Esophagus squamous epithelium (tissue), 4 donors: ENCODE measurements at regions not wholly inside any gene's neighbourhood (a gene's known extent, or its start where the extent isn't known, plus 50 kb on each side); places are given as distances from the start of the nearest gene placed in this dataset.

Experiments
- POLR2A ChIP-seq, 4 donors: fragments of 450-650 bp; IDR thresholded peaks; one replicate each; pipeline ENCODE4 v1.6.1; 2017; ENCODE audit warnings: antibody characterized with exemption in 4 of 4, mild to moderate bottlenecking in 4 of 4, moderate library complexity in 3 of 4
- TF ChIP-seq, protein P1 (sequence below), 6 experiments: fragments of 450-650 bp in 4 of 6; fragments of 200-600 bp in 2 of 6; sonication (generic) in 2 of 6; IDR thresholded peaks; one replicate each; pipeline ENCODE4 v1.5.1; 2016 to 2019; ENCODE audit warnings: antibody characterized with exemption in 6 of 6, mild to moderate bottlenecking in 4 of 6, moderate library complexity in 4 of 6

DNA sequence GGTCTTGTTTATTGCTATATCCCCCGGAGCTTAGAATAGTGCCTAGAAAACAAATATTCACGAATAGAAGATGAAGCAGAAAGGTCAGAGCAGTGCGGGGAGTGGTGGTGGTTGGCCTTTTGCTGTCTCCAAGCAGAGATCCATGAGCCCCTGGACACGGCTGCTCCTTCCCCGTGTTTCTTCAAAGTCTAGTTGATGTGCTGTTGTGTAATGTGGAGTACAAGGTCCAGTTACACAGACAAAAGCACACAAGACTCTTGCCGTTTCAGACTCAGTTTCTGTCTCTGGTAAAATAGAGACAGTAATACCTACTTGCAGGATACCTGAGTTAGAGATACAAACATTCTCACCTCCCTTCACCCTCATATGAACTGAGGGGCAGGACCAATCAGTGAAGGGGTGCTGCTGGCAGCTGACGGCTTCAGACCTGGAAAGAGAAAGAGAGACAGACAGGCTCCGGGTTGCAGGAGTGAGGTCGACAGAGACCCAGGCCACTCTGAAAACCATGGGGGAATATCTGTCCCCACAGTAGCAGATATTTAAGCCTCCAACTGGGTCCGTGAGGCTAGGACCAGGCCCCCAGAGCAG lies 56.2 kb downstream of the RASSF10 start:
- TF ChIP-seq, protein P1, sequence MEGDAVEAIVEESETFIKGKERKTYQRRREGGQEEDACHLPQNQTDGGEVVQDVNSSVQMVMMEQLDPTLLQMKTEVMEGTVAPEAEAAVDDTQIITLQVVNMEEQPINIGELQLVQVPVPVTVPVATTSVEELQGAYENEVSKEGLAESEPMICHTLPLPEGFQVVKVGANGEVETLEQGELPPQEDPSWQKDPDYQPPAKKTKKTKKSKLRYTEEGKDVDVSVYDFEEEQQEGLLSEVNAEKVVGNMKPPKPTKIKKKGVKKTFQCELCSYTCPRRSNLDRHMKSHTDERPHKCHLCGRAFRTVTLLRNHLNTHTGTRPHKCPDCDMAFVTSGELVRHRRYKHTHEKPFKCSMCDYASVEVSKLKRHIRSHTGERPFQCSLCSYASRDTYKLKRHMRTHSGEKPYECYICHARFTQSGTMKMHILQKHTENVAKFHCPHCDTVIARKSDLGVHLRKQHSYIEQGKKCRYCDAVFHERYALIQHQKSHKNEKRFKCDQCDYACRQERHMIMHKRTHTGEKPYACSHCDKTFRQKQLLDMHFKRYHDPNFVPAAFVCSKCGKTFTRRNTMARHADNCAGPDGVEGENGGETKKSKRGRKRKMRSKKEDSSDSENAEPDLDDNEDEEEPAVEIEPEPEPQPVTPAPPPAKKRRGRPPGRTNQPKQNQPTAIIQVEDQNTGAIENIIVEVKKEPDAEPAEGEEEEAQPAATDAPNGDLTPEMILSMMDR (IDR thresholded peaks at IDR 0.05), result no peak
- no peak for TF ChIP-seq POLR2A (IDR thresholded peaks at IDR 0.05)
